T-helper 2 cell treated with Interferon-gamma antibody and Interleukin-4, amounts not matched to agents 5 μg/mL and 100 μg/mL, for 36 hours (primary cell): ENCODE measurements at regions not wholly inside any gene's neighbourhood (a gene's known extent, or its start where the extent isn't known, plus 50 kb on each side); places are given as distances from the start of the nearest gene placed in this dataset.
A peak's percentile ranks its signal among the peaks of the same experiment; 100 is the strongest.

ENCODE experiments used
- DNase-seq: peaks from one replicate; pipeline ENCODE4 v3.0.0; 2021; ENCODE audit warnings: low spot score
- H3K27ac Mint-ChIP-seq: one replicate; pipeline ENCODE4 v1.8.0; 2021; ENCODE audit warnings: mild to moderate bottlenecking, mixed read lengths
- H3K27me3 Mint-ChIP-seq: one replicate; pipeline ENCODE4 v1.8.0; 2021; ENCODE audit warnings: low read depth, mixed read lengths
- H3K36me3 Mint-ChIP-seq: one replicate; pipeline ENCODE4 v1.8.0; 2021; ENCODE audit warnings: low read depth, mixed read lengths
- H3K4me1 Mint-ChIP-seq: one replicate; pipeline ENCODE4 v1.8.0; 2021; ENCODE audit warnings: low read depth, mixed read lengths
- H3K4me3 Mint-ChIP-seq: one replicate; pipeline ENCODE4 v1.8.0; 2022; ENCODE audit warnings: mild to moderate bottlenecking, moderate library complexity, mixed read lengths
- H3K9me3 Mint-ChIP-seq: one replicate; pipeline ENCODE4 v1.8.0; 2021; ENCODE audit warnings: mixed read lengths

DNA sequence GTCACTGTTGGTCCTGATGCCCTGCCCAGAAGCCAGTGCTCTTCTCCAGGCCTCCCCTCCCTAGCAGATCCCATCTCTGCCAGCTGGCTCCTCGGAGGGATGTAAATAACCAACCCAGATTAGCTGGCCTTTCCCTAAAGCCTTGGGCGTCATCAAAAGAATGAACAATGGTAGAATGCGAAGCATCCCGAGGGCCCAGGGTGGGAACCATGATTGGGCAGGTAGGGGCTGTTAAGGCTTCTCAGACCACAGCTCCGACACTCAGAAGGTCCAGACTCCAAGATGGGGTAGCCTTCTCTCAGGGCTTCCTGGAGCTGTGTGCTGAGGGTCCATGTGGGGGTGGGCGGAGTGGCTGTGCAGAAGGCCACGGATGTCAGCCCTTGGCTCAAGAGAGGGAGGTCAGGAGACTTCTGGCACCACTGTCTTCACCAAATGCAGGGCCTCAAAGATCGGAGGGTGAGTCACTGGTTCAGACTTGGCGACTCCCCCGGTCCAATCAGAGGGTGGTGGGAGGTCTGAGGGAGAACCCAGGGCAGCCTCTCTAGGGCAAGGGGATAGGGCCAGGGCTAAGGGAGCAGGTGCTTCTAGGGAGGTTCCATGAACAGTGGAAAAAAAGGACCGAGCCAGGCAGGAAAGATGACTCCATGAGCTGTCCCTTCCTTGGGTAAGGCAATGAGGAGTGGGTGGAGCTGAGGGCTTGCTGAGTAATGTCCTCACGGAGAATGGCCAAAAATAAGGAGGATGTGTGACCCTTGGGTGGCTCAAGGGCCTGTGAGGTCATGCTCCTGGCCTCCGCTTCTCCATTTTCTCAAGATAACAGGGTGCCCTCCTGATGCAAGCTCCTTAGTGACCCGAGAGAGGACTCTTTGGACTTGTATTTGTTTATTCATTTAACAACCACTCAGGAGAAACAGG is 58.4 kb upstream of the EPS8L3 start:
- H3K27ac Mint-ChIP-seq, result peak overlapping the region; percentile 24
- no peaks in the 10 kb centered on the region for H3K36me3 Mint-ChIP-seq
- H3K9me3 Mint-ChIP-seq, result no peaks in the 10 kb centered on the region
- H3K27me3 Mint-ChIP-seq, result no peaks in the 10 kb centered on the region
- H3K4me1 Mint-ChIP-seq, result peaks cover 54% of the 10 kb centered on the region
- DNase-seq, result no peak
- H3K4me3 Mint-ChIP-seq, result no peak overlapping the region

DNA sequence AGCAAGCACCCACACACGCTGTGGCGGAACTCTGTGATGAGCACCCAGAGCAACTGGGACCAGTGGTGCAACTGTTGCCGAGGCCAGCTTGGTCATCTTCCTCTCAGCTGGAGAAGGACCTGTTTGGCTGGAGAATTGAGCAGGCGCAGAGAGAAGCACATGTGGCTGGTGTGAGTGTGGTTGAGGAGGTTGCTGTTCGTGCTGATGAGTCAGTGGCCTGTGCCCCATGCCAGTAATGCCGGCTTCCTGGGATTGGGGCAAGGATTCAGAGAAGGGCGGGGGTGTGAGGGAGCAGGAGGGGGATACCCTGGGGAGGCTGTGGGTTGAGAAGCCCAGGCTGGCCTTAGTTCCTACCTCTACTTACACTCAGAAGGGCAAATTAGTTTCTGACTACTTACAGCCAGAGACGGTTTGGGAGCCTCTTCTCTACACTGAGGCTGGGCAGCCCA is 57.5 kb upstream of the EPS8L3 start:
- DNase-seq, result peak; percentile 51
- Mint-ChIP-seq H3K27ac (peak overlapping the region; percentile 24), H3K4me1 (peaks cover 56% of the 10 kb centered on the region)

DNA sequence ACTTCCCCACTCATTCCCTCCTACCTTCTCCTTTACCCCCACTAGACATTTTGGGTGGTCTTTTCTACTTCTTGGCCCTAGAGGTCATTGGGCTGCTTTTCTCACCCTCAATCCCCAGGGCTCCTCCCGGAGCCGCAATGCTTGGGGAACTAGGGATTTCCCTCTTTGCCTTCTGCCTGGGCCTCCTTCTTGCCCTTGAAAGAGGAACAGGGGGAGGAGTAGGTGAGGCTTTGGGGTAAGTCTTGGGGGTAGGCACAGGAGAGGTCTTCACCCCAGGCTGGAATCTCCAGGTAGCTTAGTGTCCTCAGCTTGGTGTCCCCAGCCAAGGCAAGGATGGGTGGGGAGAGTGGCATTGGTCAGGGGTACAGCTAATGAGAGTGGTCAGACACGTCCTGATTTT is 56.2 kb upstream of the EPS8L3 start:
- no peak overlapping the region for H3K4me3 Mint-ChIP-seq
- H3K36me3 Mint-ChIP-seq, result peaks cover 5% of the 10 kb centered on the region
- H3K4me1 Mint-ChIP-seq, result peaks cover 56% of the 10 kb centered on the region
- no peaks in the 10 kb centered on the region for H3K27me3 Mint-ChIP-seq
- DNase-seq, result no peak
- H3K27ac Mint-ChIP-seq, result peak overlapping the region; percentile 15
- H3K9me3 Mint-ChIP-seq, result peaks cover 9% of the 10 kb centered on the region

More for the DNA sequence above, 57.5 kb upstream of the EPS8L3 start:
- H3K4me3 Mint-ChIP-seq, result no peak overlapping the region
- H3K27me3 Mint-ChIP-seq, result no peaks in the 10 kb centered on the region
- no peaks in the 10 kb centered on the region for H3K36me3 Mint-ChIP-seq
- no peaks in the 10 kb centered on the region for H3K9me3 Mint-ChIP-seq

DNA sequence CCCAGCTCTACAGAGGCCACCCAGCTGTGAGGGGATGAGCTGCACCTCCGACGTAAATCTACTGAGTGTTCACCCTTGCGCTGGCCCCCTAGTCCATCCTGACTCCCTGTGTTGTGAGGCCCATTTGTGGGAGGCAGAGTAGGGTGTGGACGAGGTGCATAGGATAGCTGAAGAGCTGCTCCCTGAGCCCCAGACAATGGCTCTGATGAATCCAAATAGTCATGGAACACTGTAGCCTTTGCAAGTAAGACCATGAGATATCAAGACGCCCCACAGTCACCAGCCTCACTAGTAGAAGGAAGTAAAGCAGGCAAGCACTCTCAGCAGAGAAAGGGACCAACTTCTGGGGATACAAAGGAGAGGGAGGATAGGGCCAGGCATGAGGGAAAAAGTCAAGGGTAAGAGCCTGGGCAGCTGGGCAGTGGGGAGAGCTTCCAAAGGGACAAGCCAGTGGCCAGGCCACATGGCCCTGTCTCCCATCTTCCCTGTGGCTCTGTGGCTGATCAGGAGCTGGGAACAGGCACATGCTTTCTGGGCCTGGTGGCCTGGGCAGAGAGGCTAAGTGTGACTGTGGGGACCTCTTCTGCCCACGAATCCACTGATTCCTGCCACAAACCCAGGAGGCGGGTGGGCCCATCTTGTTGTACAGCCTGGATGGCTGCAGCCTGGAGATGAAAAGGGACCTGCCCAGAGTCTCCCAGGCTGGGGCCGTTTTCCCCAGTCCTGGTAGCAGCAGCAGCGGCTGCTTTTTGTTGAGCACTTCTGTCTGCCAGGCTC is 55.5 kb upstream of the EPS8L3 start:
- Mint-ChIP-seq H3K27ac (peak overlapping the region; percentile 34), H3K9me3 (peaks cover 9% of the 10 kb centered on the region), H3K36me3 (peaks cover 5% of the 10 kb centered on the region), H3K4me1 (peaks cover 52% of the 10 kb centered on the region), H3K27me3 (no peaks in the 10 kb centered on the region), H3K4me3 (no peak overlapping the region)
- DNase-seq, result peak; percentile 3

DNA sequence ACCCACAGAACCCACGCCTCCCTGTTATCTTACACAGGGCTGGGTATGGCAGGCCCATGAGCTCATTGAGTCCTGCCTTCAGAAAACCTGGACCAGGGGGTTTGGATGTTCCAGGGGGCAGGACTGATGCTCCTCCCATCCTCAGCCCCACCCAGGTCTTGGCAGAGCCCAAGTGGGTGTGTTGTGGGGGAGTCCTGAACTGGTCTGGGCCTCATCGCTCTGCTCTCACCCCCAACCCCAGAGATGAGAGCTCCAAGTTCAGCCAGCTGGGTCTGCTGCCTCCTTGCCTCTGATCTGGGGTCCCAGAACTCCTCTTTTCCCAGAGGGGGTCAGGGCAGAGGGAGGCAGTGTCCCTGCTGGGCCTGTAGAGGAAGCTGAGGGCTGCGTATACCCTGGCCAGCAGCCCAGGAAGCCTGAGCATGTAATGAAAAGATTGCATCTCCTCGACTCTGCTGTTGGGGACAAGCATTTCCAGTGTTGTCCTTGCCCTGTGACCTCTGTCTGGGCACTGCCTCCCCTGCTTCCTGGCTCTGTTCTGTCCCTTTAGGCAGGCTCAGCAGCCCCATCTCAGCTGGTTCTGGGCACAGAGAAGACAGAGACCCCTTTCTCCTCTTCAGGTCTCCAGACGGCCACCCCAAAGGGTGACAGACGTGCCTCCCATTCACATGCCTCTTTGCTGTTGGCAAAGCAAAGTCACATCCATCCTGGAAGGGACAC is 54.7 kb upstream of the EPS8L3 start:
- Mint-ChIP-seq H3K27me3 (no peaks in the 10 kb centered on the region), H3K9me3 (peaks cover 9% of the 10 kb centered on the region), H3K36me3 (peaks cover 5% of the 10 kb centered on the region), H3K27ac (no peak overlapping the region), H3K4me3 (no peak overlapping the region), H3K4me1 (peaks cover 48% of the 10 kb centered on the region)
- DNase-seq, result peak; percentile 2

DNA sequence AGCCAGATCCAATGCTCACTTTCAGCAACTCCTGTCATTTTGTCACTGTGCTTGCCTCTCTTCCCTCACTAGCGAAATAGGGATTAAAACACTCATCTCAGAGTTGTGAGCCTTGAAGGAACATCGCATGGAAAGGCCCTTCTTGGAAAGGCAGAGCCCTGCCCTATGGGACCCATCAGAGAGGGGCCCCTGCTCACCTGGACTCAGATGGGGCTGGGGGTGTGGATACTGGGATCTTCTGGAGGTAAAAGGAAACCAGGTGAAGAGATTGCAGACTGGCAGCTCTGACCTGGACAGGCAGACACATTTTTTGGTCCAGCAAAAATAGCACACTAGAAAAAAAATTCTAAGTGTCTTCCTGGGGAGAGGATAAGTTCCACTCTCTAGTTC is 54.2 kb upstream of the EPS8L3 start:
- H3K36me3 Mint-ChIP-seq, result peaks cover 5% of the 10 kb centered on the region
- peaks cover 9% of the 10 kb centered on the region for H3K9me3 Mint-ChIP-seq
- no peak for DNase-seq
- no peaks in the 10 kb centered on the region for H3K27me3 Mint-ChIP-seq
- H3K4me3 Mint-ChIP-seq, result no peak overlapping the region
- H3K4me1 Mint-ChIP-seq, result peaks cover 43% of the 10 kb centered on the region
- peak overlapping the region; percentile 20 for H3K27ac Mint-ChIP-seq

DNA sequence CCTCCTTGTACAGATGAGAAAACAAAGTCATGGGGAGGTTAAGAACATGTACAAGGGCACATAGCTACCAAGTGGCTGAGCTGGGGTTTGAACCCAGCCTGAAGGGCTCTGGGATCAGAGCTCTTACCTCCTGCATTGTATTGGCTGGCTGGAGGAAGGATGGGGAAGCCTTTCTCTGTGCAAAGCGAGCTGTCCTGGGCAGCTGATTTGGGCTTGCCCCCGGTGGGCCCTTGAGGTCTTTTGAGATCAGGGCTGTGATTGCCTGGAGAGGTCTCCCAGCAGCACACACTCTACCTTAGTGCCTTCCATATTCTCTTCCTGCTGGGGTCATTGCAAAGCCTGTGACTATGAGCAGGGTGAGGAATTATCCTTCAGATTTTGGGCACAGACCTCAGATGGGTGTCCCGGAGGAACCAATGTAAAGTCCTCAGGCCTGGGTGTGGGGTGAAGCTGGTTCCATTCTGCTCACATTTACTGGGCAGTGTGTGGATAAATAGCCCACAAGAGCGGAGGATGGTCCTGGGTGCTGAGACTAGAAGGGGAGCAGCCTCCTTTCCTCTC is 53.3 kb upstream of the EPS8L3 start:
- Mint-ChIP-seq H3K27me3 (no peaks in the 10 kb centered on the region), H3K36me3 (peaks cover 5% of the 10 kb centered on the region), H3K9me3 (peaks cover 9% of the 10 kb centered on the region), H3K4me1 (peaks cover 36% of the 10 kb centered on the region), H3K4me3 (no peak overlapping the region), H3K27ac (peak overlapping the region; percentile 57)
- DNase-seq, result no peak

DNA sequence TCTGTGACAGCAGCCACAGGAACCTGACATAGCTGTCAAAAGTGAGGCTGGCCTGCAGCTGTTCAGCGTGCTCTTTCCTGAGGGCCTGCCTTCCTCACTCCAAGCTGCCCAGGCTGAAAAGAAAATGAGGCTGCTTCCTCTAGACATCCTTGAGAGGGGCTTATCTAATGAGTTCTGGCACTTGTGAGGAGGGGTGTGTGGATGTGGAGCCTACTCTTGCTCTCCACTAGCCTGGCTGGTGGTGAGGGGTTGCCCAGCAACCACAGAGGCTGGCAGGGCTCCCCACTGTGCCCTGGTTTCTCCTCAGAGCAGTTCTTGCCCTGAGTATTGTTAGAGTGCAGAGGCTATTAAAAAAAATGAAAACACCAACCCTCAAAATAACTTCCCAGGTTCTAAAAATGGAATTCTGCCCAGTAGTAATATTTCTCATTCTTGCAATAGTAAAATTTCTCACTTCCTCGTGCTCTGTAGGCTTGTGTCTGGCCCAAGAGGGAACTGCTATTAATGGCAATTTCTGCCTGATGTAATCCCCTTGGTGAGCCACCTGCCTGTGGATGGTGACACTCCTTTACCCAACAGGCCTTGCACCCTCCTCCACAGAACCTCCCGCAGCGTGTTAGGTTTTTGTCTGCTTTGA is 52.6 kb upstream of the EPS8L3 start:
- no peaks in the 10 kb centered on the region for H3K27me3 Mint-ChIP-seq
- peaks cover 29% of the 10 kb centered on the region for H3K4me1 Mint-ChIP-seq
- H3K27ac Mint-ChIP-seq, result no peak overlapping the region
- DNase-seq, result no peak
- peaks cover 9% of the 10 kb centered on the region for H3K9me3 Mint-ChIP-seq
- H3K36me3 Mint-ChIP-seq, result peaks cover 5% of the 10 kb centered on the region
- no peak overlapping the region for H3K4me3 Mint-ChIP-seq

DNA sequence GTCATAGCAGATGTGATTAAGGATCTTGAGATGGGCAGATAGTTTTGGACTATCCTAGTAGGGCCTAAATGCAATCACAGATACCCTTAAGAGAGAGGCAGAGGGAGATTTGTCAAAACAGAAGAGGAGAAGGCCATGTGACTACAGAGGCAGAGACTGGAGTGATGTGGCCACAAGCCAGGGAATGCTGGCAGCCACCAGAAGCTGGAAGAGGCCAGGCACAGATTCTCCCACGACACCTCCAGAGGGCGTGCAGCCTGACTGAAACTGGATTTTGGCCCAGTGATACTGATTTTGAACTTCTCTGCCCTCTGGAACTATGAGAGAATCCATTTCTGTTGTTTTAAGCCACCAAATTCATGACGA is 52.1 kb upstream of the EPS8L3 start:
- H3K4me3 Mint-ChIP-seq, result no peak overlapping the region
- H3K27ac Mint-ChIP-seq, result peak overlapping the region; percentile 49
- H3K27me3 Mint-ChIP-seq, result no peaks in the 10 kb centered on the region
- peaks cover 9% of the 10 kb centered on the region for H3K9me3 Mint-ChIP-seq
- DNase-seq, result no peak
- peaks cover 24% of the 10 kb centered on the region for H3K4me1 Mint-ChIP-seq
- H3K36me3 Mint-ChIP-seq, result peaks cover 5% of the 10 kb centered on the region

DNA sequence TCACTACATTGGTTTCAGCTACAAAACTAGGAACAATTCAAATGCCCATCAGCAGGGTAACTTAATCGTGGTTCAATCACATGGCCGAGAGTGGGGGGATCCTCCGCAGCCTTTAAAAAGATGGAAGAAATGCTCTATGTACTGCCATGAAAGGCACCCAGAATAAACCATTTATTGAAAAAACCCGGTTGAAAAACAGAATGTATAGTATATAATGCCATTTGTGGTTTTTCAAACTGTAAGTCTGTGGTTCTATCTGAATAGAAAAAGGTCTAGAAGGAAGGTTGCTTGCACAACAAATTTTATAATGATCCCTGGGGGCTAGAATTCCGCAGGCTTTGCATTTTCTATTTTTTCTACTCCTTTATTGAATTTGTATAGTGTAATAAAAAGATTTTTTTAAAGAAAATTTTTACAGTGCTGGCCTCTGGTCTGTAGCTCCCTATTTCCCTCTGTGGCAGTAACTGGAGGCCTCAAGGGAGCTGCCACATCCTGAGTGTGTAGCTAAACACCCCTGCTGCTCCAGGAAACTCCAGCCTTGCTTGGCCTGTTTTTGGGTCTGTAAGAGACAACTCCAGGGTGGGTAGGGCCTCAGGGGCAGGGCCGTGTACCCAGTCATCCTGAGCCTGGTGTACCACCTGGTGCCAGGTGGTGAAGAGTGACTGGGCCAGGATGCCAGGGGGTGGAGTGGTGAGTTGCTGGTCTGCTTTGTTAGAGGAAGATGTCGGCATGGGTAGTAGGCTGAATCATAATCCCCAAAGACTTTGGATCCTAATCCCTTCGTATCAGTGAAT is 51.5 kb upstream of the EPS8L3 start:
- H3K27ac Mint-ChIP-seq, result peak overlapping the region; percentile 49
- no peaks in the 10 kb centered on the region for H3K27me3 Mint-ChIP-seq
- H3K36me3 Mint-ChIP-seq, result peaks cover 5% of the 10 kb centered on the region
- H3K9me3 Mint-ChIP-seq, result peaks cover 9% of the 10 kb centered on the region
- peak overlapping the region; percentile 3 for H3K4me3 Mint-ChIP-seq
- no peak for DNase-seq
- peaks cover 23% of the 10 kb centered on the region for H3K4me1 Mint-ChIP-seq

DNA sequence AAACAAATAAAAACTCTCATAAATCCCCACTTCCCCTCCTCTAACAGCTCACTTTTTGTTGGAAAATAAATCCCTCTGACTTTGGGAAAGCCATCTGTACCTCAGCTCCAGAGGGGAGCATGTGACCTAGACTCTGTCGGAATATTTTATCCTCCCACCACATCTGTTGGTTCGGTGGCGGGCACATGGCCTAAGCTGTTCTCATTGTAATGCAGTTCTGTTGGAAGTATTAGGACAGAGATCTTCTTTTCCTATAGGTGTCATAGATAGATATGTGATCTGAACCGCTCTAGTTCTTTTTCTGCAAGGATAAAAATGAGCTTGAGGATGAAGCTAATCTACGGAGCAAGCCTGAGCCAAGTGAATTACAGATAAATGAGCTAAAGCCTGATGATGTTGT is 50.5 kb upstream of the EPS8L3 start:
- no peak overlapping the region for H3K4me3 Mint-ChIP-seq
- peaks cover 5% of the 10 kb centered on the region for H3K36me3 Mint-ChIP-seq
- peaks cover 9% of the 10 kb centered on the region for H3K9me3 Mint-ChIP-seq
- no peak for DNase-seq
- peaks cover 24% of the 10 kb centered on the region for H3K4me1 Mint-ChIP-seq
- H3K27ac Mint-ChIP-seq, result no peak overlapping the region
- H3K27me3 Mint-ChIP-seq, result no peaks in the 10 kb centered on the region
